ENCODE measurements at regions not wholly inside any gene's neighbourhood (a gene's known extent, or its start where the extent isn't known, plus 50 kb on each side); places are given as distances from the start of the nearest gene placed in this dataset.
"Not testable (repeated sequence)": the region's sequence is repeated elsewhere in the genome, so short reads cannot be mapped to it uniquely, and the experiment has no call there.

- H3K36me3 ChIP-seq (ENCODE audit: control insufficient read depth, insufficient read depth, low read length), result no peaks in the 10 kb centered on the region
- H3K9me3 ChIP-seq (ENCODE audit: control insufficient read depth, insufficient read depth, low read length), result no peaks in the 10 kb centered on the region
- DNase-seq (ENCODE audit: low read depth, low spot score), result no peak
- no peak overlapping the region for H3K4me3 ChIP-seq (ENCODE audit: low read length)
- H3K4me1 ChIP-seq (ENCODE audit: control insufficient read depth, insufficient read depth, low read length), result peaks cover 2% of the 10 kb centered on the region; the same call in 1 of the 2 replicates
- WGBS (ENCODE audit: insufficient coverage, insufficient read length), result no CpG with 5 or more reads among the region's 6 CpGs
- no peak overlapping the region for H3K27ac ChIP-seq (ENCODE audit: low read length)
- H3K27me3 ChIP-seq (ENCODE audit: control insufficient read depth, insufficient read depth, low read length), result no peaks in the 10 kb centered on the region
Observed at GRCh38 chr4:171397175-171397574, 416.0 kb upstream of the GALNTL6 start.

- no peaks in the 10 kb centered on the region for H3K36me3 ChIP-seq (ENCODE audit: control insufficient read depth, insufficient read depth, low read length)
- H3K4me3 ChIP-seq (ENCODE audit: low read length), result no peak overlapping the region
- H3K27me3 ChIP-seq (ENCODE audit: control insufficient read depth, insufficient read depth, low read length), result no peaks in the 10 kb centered on the region
- no peaks in the 10 kb centered on the region for H3K4me1 ChIP-seq (ENCODE audit: control insufficient read depth, insufficient read depth, low read length)
- no peaks in the 10 kb centered on the region for H3K9me3 ChIP-seq (ENCODE audit: control insufficient read depth, insufficient read depth, low read length)
- no peak for DNase-seq (ENCODE audit: low read depth, low spot score)
- no CpG with 5 or more reads among the region's 3 CpGs for WGBS (ENCODE audit: insufficient coverage, insufficient read length)
- no peak overlapping the region for H3K27ac ChIP-seq (ENCODE audit: low read length)
Observed at GRCh38 chr4:171390626-171391025, 422.6 kb upstream of the GALNTL6 start.

DNA sequence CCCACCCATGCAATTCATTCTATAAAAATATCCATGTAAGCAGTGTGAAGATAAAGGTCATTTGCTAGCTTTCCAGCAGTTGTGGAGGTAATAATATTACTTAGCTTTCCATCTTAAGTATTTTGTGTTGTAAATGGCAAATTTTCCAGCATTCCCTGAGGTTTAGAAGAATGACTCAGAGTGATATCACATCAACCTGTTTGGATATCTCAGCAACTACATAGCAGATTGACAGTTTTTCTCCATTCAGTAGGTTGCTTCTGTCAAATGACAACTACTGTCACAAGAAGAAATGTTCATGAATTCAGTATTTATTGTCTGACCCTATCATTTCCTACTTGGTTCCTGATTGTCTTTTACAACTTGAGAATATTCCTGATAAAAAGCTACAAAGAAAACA is 434.9 kb upstream of the GALNTL6 start:
- Histone ChIP-seq H3K27me3 (ENCODE audit: control insufficient read depth, insufficient read depth, low read length) (no peaks in the 10 kb centered on the region), H3K27ac (ENCODE audit: low read length) (no peak overlapping the region), H3K4me1 (ENCODE audit: control insufficient read depth, insufficient read depth, low read length) (no peaks in the 10 kb centered on the region), H3K4me3 (ENCODE audit: low read length) (no peak overlapping the region), H3K36me3 (ENCODE audit: control insufficient read depth, insufficient read depth, low read length) (no peaks in the 10 kb centered on the region), H3K9me3 (ENCODE audit: control insufficient read depth, insufficient read depth, low read length) (no peaks in the 10 kb centered on the region)
- DNase-seq (ENCODE audit: low read depth, low spot score), result no peak

DNA sequence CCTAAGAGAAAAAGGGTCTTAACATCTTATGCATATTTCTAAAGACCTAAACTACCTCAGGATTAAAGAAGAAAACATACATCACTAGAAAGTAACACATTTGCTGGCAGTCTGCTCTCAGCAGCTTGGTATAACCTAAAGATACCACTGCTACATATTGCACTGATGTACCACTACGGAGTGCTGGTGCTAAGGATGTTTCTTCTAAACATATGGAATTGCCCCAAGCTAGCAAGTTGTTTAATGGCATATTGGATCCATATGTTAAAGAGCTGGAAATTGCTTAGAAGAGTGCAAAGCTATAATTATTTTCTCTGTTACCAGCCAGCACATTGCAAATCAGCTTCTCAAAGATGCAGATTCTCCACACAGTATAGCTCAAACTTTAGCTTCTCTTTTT is 436.5 kb upstream of the GALNTL6 start:
- WGBS (ENCODE audit: insufficient coverage, insufficient read length), result no CpG with 5 or more reads among the region's 1 CpG
- no peak for DNase-seq (ENCODE audit: low read depth, low spot score)
- Histone ChIP-seq H3K4me3 (ENCODE audit: low read length) (no peak overlapping the region), H3K36me3 (ENCODE audit: control insufficient read depth, insufficient read depth, low read length) (no peaks in the 10 kb centered on the region), H3K9me3 (ENCODE audit: control insufficient read depth, insufficient read depth, low read length) (no peaks in the 10 kb centered on the region), H3K27me3 (ENCODE audit: control insufficient read depth, insufficient read depth, low read length) (no peaks in the 10 kb centered on the region), H3K4me1 (ENCODE audit: control insufficient read depth, insufficient read depth, low read length) (no peaks in the 10 kb centered on the region), H3K27ac (ENCODE audit: low read length) (no peak overlapping the region)

GRCh38 chr4:171353535-171353934 is 459.7 kb upstream of the GALNTL6 start:
- Histone ChIP-seq H3K27ac (ENCODE audit: low read length) (no peak overlapping the region), H3K9me3 (ENCODE audit: control insufficient read depth, insufficient read depth, low read length) (no peaks in the 10 kb centered on the region), H3K27me3 (ENCODE audit: control insufficient read depth, insufficient read depth, low read length) (no peaks in the 10 kb centered on the region), H3K36me3 (ENCODE audit: control insufficient read depth, insufficient read depth, low read length) (no peaks in the 10 kb centered on the region), H3K4me3 (ENCODE audit: low read length) (no peak overlapping the region), H3K4me1 (ENCODE audit: control insufficient read depth, insufficient read depth, low read length) (no peaks in the 10 kb centered on the region)
- no peak for DNase-seq (ENCODE audit: low read depth, low spot score)

DNA sequence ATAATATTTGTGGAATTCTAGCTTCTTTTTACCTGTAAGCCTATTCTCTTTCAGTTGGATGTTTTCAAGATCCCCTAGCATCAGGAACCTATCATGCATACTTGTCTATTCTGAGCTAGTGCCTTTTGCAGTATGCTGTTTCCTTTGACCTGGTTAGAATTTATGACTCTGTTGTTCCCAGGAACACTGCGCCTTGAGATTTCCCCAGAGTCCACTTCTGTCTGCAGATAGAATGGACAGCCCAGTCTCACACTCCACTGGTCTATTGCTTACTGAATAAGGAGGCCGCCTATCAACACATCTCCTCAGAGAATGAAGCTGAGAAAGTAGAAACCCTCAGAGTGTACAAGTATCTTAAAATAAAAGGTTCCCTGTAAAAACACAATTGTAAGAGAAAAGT is 465.1 kb upstream of the GALNTL6 start:
- no peak for DNase-seq (ENCODE audit: low read depth, low spot score)
- H3K4me3 ChIP-seq (ENCODE audit: low read length), result no peak overlapping the region
- H3K36me3 ChIP-seq (ENCODE audit: control insufficient read depth, insufficient read depth, low read length), result no peaks in the 10 kb centered on the region
- no peak overlapping the region for H3K27ac ChIP-seq (ENCODE audit: low read length)
- H3K27me3 ChIP-seq (ENCODE audit: control insufficient read depth, insufficient read depth, low read length), result no peaks in the 10 kb centered on the region
- H3K9me3 ChIP-seq (ENCODE audit: control insufficient read depth, insufficient read depth, low read length), result no peaks in the 10 kb centered on the region
- WGBS (ENCODE audit: insufficient coverage, insufficient read length), result no CpG with 5 or more reads among the region's 2 CpGs
- no peaks in the 10 kb centered on the region for H3K4me1 ChIP-seq (ENCODE audit: control insufficient read depth, insufficient read depth, low read length)

DNA sequence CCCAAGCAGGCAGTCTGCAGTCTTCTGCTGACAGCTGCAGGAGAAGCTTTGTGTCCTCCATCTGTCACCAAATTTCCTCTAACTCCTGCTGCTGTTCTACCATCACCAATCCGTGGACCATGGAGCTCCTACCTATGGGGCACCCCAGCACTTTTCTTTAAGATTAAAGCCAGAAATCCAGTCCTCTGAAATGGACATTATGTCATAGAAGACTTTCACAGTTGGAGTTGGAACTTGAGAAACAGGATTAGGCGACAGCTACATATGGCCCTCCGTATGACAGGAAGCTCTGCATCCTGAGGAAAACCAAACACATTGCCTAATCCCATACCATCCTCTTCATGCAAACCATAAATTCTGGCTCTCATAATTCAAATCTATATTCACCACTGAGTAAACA is 470.6 kb upstream of the GALNTL6 start:
- no CpG with 5 or more reads among the region's 3 CpGs for WGBS (ENCODE audit: insufficient coverage, insufficient read length)
- no peak overlapping the region for H3K4me3 ChIP-seq (ENCODE audit: low read length)
- H3K4me1 ChIP-seq (ENCODE audit: control insufficient read depth, insufficient read depth, low read length), result no peaks in the 10 kb centered on the region
- no peak for DNase-seq (ENCODE audit: low read depth, low spot score)
- H3K9me3 ChIP-seq (ENCODE audit: control insufficient read depth, insufficient read depth, low read length), result no peaks in the 10 kb centered on the region
- no peak overlapping the region for H3K27ac ChIP-seq (ENCODE audit: low read length)
- H3K27me3 ChIP-seq (ENCODE audit: control insufficient read depth, insufficient read depth, low read length), result no peaks in the 10 kb centered on the region
- no peaks in the 10 kb centered on the region for H3K36me3 ChIP-seq (ENCODE audit: control insufficient read depth, insufficient read depth, low read length)

DNA sequence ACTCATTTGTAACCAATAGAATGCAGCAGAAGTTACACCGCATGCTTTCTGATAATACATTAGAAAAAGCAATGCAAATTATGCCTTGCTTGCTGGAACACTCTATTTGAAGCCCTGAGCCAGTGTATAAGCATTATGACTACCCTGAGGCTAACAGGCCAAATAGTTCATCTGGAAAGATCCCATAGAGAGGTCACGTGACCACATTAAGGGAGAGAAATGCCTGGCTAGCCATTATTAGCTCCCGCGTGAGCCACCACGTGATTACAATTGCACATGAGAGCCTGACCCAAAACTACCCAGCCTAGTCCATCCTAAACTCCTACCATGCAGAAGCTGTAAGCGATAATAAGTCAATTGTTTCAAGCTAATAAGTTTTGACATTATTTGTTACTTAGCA is 472.9 kb upstream of the GALNTL6 start:
- DNase-seq (ENCODE audit: low read depth, low spot score), result no peak
- H3K4me1 ChIP-seq (ENCODE audit: control insufficient read depth, insufficient read depth, low read length), result no peaks in the 10 kb centered on the region
- no peaks in the 10 kb centered on the region for H3K9me3 ChIP-seq (ENCODE audit: control insufficient read depth, insufficient read depth, low read length)
- WGBS (ENCODE audit: insufficient coverage, insufficient read length), result no CpG with 5 or more reads among the region's 6 CpGs
- no peaks in the 10 kb centered on the region for H3K36me3 ChIP-seq (ENCODE audit: control insufficient read depth, insufficient read depth, low read length)
- no peak overlapping the region for H3K4me3 ChIP-seq (ENCODE audit: low read length)
- H3K27ac ChIP-seq (ENCODE audit: low read length), result no peak overlapping the region
- no peaks in the 10 kb centered on the region for H3K27me3 ChIP-seq (ENCODE audit: control insufficient read depth, insufficient read depth, low read length)

DNA sequence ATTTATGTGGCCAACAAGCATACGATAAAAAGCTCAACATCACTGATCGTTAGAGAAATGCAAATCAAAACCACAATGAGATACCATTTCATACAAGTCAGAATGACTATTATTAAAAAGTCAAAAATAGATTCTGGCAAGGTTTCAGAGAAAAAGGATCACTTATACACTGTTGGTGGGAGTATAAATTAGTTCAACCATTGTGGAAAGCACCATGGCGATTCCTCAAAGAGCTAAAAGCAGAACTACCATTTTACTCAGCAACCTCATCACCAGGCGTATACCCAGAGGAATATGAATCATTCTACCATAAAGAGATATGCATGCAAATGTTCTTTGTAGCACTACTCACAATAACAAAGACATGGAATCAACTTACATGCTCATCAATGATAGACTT is 478.7 kb upstream of the GALNTL6 start:
- H3K9me3 ChIP-seq (ENCODE audit: control insufficient read depth, insufficient read depth, low read length), result no peaks in the 10 kb centered on the region
- no peaks in the 10 kb centered on the region for H3K36me3 ChIP-seq (ENCODE audit: control insufficient read depth, insufficient read depth, low read length)
- no peak overlapping the region for H3K4me3 ChIP-seq (ENCODE audit: low read length)
- H3K27me3 ChIP-seq (ENCODE audit: control insufficient read depth, insufficient read depth, low read length), result no peaks in the 10 kb centered on the region
- H3K27ac ChIP-seq (ENCODE audit: low read length), result no peak overlapping the region
- no peak for DNase-seq (ENCODE audit: low read depth, low spot score)
- no peaks in the 10 kb centered on the region for H3K4me1 ChIP-seq (ENCODE audit: control insufficient read depth, insufficient read depth, low read length)
- no CpG with 5 or more reads among the region's 4 CpGs for WGBS (ENCODE audit: insufficient coverage, insufficient read length)

- Histone ChIP-seq H3K27ac (ENCODE audit: low read length) (no peak overlapping the region), H3K27me3 (ENCODE audit: control insufficient read depth, insufficient read depth, low read length) (no peaks in the 10 kb centered on the region), H3K9me3 (ENCODE audit: control insufficient read depth, insufficient read depth, low read length) (no peaks in the 10 kb centered on the region), H3K4me3 (ENCODE audit: low read length) (no peak overlapping the region), H3K36me3 (ENCODE audit: control insufficient read depth, insufficient read depth, low read length) (no peaks in the 10 kb centered on the region), H3K4me1 (ENCODE audit: control insufficient read depth, insufficient read depth, low read length) (no peaks in the 10 kb centered on the region)
- no peak for DNase-seq (ENCODE audit: low read depth, low spot score)
Observed at GRCh38 chr4:171308661-171309060, 504.5 kb upstream of the GALNTL6 start.

DNA sequence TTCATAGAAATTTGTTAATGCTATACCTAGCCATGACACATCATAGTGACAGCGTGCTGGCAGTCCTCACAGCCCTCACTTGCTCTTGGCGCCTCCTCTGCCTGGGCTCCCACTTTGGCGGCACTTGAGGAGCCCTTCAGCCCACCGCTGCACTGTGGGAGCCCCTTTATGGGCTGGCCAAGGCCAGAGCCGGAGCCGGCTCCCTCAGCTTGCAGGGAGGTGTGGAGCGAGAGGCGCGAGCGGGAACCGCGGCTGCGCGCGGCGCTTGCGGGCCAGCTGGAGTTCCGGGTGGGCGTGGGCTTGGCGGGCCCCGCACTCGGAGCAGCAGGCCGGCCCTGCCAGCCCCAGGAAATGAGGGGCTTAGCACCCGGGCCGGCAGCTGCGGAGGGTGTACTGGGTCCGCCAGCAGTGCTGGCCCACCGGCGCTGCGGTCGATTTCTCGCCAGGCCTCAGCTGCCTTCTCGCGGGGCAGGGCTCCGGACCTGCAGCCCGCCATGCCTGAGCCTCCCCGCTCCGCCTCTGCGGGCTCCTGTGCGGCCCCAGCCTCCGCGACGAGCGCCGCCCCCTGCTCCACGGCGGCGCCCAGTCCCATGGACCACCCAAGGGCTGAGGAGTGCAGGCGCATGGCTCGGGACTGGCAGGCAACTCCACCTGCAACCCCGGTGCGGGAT is 515.0 kb upstream of the GALNTL6 start:
- not testable (repeated sequence) for H3K36me3 ChIP-seq (ENCODE audit: control insufficient read depth, insufficient read depth, low read length); H3K9me3 ChIP-seq (ENCODE audit: control insufficient read depth, insufficient read depth, low read length); H3K27me3 ChIP-seq (ENCODE audit: control insufficient read depth, insufficient read depth, low read length); H3K4me1 ChIP-seq (ENCODE audit: control insufficient read depth, insufficient read depth, low read length); DNase-seq (ENCODE audit: low read depth, low spot score); H3K27ac ChIP-seq (ENCODE audit: low read length); H3K4me3 ChIP-seq (ENCODE audit: low read length)
- WGBS (ENCODE audit: insufficient coverage, insufficient read length), result no CpG with 5 or more reads among the region's 52 CpGs

Data from iPS DF 6.9 (cell line).